Keratinocyte (primary cell): ENCODE measurements at regions not wholly inside any gene's neighbourhood (a gene's known extent, or its start where the extent isn't known, plus 50 kb on each side); places are given as distances from the start of the nearest gene placed in this dataset.

Source experiments
- DNase-seq: peaks from one replicate; pipeline ENCODE4 v3.0.0-alpha.2; 2011; ENCODE audit warnings: low read depth, missing footprints, low spot score
- FAIRE-seq: peaks from 2 replicates; lab custom pipeline; 2011; peaks lifted over from hg19 to GRCh38; lab: Jason Lieb, UNC
- H2AFZ ChIP-seq: 2 replicates; pipeline ENCODE4 v1.6.0; 2012; ENCODE audit warnings: low read length, control low read depth, inconsistent platforms; ENCODE audit not compliant: control insufficient read depth
- H3K27ac ChIP-seq: 2 replicates; pipeline ENCODE4 v1.5.1; 2011; ENCODE audit warnings: low read length; ENCODE audit not compliant: control insufficient read depth, insufficient read depth
- H3K27me3 ChIP-seq: 3 replicates; pipeline ENCODE4 v1.6.0; 2011; ENCODE audit warnings: low read length; ENCODE audit not compliant: control insufficient read depth, insufficient read depth; ENCODE audit errors: extremely low read depth
- H3K36me3 ChIP-seq, 2 experiments: 2 replicates in 1 of 2; 3 replicates in 1 of 2; pipeline ENCODE4 v1.5.1; 2011; ENCODE audit warnings: low read length in 2 of 2, mild to moderate bottlenecking in 1 of 2; ENCODE audit not compliant: control insufficient read depth in 2 of 2, insufficient read depth in 2 of 2; ENCODE audit errors: extremely low read depth in 1 of 2
- H3K4me1 ChIP-seq: 3 replicates; pipeline ENCODE4 v1.5.1; 2011; ENCODE audit warnings: low read length; ENCODE audit not compliant: control insufficient read depth, insufficient read depth; ENCODE audit errors: extremely low read depth
- H3K4me2 ChIP-seq: 3 replicates; pipeline ENCODE4 v1.6.0; 2011; ENCODE audit warnings: low read depth, low read length; ENCODE audit not compliant: control insufficient read depth, insufficient read depth; ENCODE audit errors: extremely low read depth
- H3K4me3 ChIP-seq, 3 experiments: fragments of 200-600 bp in 1 of 3; sonication (generic) in 1 of 3; 2 replicates in 2 of 3; 3 replicates in 1 of 3; pipeline ENCODE4 v1.5.1; 2011 to 2016; ENCODE audit warnings: low read length in 3 of 3, mild to moderate bottlenecking in 3 of 3, control low read depth in 2 of 3, inconsistent platforms in 1 of 3, low read depth in 1 of 3, mixed read lengths in 1 of 3, mixed run types in 1 of 3, moderate library complexity in 1 of 3; ENCODE audit not compliant: control insufficient read depth in 2 of 3, insufficient read depth in 2 of 3; ENCODE audit errors: extremely low read depth in 1 of 3
- H3K79me2 ChIP-seq: 2 replicates; pipeline ENCODE4 v1.6.0; 2012; ENCODE audit warnings: low read length; ENCODE audit not compliant: control insufficient read depth, insufficient read depth
- H3K9ac ChIP-seq: 3 replicates; pipeline ENCODE4 v1.6.0; 2011; ENCODE audit warnings: low read length; ENCODE audit not compliant: control insufficient read depth, insufficient read depth; ENCODE audit errors: extremely low read depth
- H3K9me1 ChIP-seq: 3 replicates; pipeline ENCODE4 v1.6.0; 2011; ENCODE audit warnings: low read length; ENCODE audit not compliant: control insufficient read depth, insufficient read depth; ENCODE audit errors: extremely low read depth
- H3K9me3 ChIP-seq: 2 replicates; pipeline ENCODE4 v1.5.1; 2012; ENCODE audit warnings: low read depth, low read length; ENCODE audit not compliant: control insufficient read depth
- H4K20me1 ChIP-seq: 3 replicates; pipeline ENCODE4 v1.6.0; 2011; ENCODE audit warnings: low read length; ENCODE audit not compliant: control insufficient read depth, insufficient read depth; ENCODE audit errors: extremely low read depth
- EZH2 ChIP-seq: IDR thresholded peaks from one replicate; pipeline ENCODE4 v1.6.1; 2012; ENCODE audit warnings: inconsistent platforms, mild to moderate bottlenecking, low read length, moderate library complexity
- dilution Hi-C: fragments of 300-500 bp; cut with MboI; formaldehyde crosslinking; loops from one replicate; pipeline ENCODE4 v1.7.0; 2020; ENCODE audit warnings: low sequenced_read_pairs; ENCODE audit not compliant: extremely low pct_ligation_motif_present
- TF ChIP-seq, protein P1 (sequence below), 3 experiments: IDR thresholded peaks in 1 of 3; conservative IDR thresholded peaks in 1 of 3; optimal IDR thresholded peaks in 1 of 3; 2 replicates in 2 of 3; 3 replicates in 1 of 3; pipeline versions ENCODE3 to v1.5.1; 2011; ENCODE audit warnings: low read length in 3 of 3, mild to moderate bottlenecking in 3 of 3, moderate library complexity in 2 of 3, control low read depth in 1 of 3, inconsistent platforms in 1 of 3; ENCODE audit not compliant: insufficient read depth in 2 of 3; ENCODE audit errors: extremely low read depth in 1 of 3

- Histone ChIP-seq H3K27ac (no peak overlapping the region), H4K20me1 (no peaks in the 10 kb centered on the region), H3K36me3 (no peaks in the 10 kb centered on the region), H2AFZ (no peak overlapping the region), H3K9me1 (no peaks in the 10 kb centered on the region), H3K79me2 (no peaks in the 10 kb centered on the region), H3K4me3 (no peak overlapping the region), H3K27me3 (no peaks in the 10 kb centered on the region), H3K4me1 (no peaks in the 10 kb centered on the region), H3K4me2 (no peak overlapping the region), H3K9me3 (no peaks in the 10 kb centered on the region), H3K9ac (no peak overlapping the region)
- FAIRE-seq (no peak), DNase-seq (no peak)
- TF ChIP-seq EZH2, result no peak
- TF ChIP-seq, protein P1, sequence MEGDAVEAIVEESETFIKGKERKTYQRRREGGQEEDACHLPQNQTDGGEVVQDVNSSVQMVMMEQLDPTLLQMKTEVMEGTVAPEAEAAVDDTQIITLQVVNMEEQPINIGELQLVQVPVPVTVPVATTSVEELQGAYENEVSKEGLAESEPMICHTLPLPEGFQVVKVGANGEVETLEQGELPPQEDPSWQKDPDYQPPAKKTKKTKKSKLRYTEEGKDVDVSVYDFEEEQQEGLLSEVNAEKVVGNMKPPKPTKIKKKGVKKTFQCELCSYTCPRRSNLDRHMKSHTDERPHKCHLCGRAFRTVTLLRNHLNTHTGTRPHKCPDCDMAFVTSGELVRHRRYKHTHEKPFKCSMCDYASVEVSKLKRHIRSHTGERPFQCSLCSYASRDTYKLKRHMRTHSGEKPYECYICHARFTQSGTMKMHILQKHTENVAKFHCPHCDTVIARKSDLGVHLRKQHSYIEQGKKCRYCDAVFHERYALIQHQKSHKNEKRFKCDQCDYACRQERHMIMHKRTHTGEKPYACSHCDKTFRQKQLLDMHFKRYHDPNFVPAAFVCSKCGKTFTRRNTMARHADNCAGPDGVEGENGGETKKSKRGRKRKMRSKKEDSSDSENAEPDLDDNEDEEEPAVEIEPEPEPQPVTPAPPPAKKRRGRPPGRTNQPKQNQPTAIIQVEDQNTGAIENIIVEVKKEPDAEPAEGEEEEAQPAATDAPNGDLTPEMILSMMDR (optimal IDR thresholded peaks at IDR 0.05 in 1 of 3, IDR thresholded peaks at IDR 0.05 in 1 of 3, conservative IDR thresholded peaks at IDR 0.05 in 1 of 3; ENCODE audit: extremely low read depth in 1 of 3, insufficient read depth in 2 of 3, low read length in 3 of 3), result no peak
- dilution Hi-C loops, result no loop called here
Observed at GRCh38 chr12:107493135-107493494, 192.5 kb upstream of the PWP1 start.

DNA sequence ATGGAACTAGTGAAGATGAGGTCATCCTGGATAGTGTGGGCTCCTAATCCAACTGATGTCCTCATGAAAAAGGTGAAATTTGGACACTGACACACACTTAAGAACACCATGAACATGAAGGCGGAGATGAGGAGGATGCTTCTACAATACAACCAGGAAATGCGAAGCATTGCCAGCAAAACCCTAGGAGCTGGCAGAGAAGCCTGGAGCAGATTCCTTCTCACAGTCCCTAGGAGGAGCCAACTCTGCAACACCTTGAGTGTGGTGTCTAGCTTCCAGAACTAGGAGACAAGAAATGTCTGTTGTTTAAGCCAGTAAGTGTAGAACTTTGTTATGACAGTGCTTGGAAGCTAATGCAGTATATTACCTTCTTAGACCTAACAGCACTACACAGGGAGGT, 191.9 kb upstream of the PWP1 start:
- Histone ChIP-seq H3K27ac (no peak overlapping the region), H3K79me2 (no peaks in the 10 kb centered on the region), H3K9me3 (no peaks in the 10 kb centered on the region), H3K4me2 (no peak overlapping the region), H3K4me1 (no peaks in the 10 kb centered on the region), H3K9me1 (no peaks in the 10 kb centered on the region), H3K4me3 (no peak overlapping the region), H3K36me3 (no peaks in the 10 kb centered on the region), H4K20me1 (no peaks in the 10 kb centered on the region), H3K27me3 (no peaks in the 10 kb centered on the region), H3K9ac (no peak overlapping the region), H2AFZ (no peak overlapping the region)
- dilution Hi-C loops, result no loop called here
- FAIRE-seq (peak; percentile 36), DNase-seq (no peak)
- TF ChIP-seq, protein P1 (optimal IDR thresholded peaks at IDR 0.05 in 1 of 3, IDR thresholded peaks at IDR 0.05 in 1 of 3, conservative IDR thresholded peaks at IDR 0.05 in 1 of 3; ENCODE audit: extremely low read depth in 1 of 3, insufficient read depth in 2 of 3, low read length in 3 of 3), result no peak
- TF ChIP-seq EZH2, result no peak
